ENCODE measurements at regions not wholly inside any gene's neighbourhood (a gene's known extent, or its start where the extent isn't known, plus 50 kb on each side); places are given as distances from the start of the nearest gene placed in this dataset.
"Not testable (repeated sequence)": the region's sequence is repeated elsewhere in the genome, so short reads cannot be mapped to it uniquely, and the experiment has no call there.

GRCh38 chr4:151595629-151596028 lies 165.2 kb downstream of the GATB start:
- not testable (repeated sequence) for DNase-seq (ENCODE audit: low read depth); H3K4me3 ChIP-seq (ENCODE audit: low read depth, low read length)

GRCh38 chr4:151597691-151598090 lies 163.1 kb downstream of the GATB start:
- not testable (repeated sequence) for H3K4me3 ChIP-seq (ENCODE audit: low read depth, low read length); DNase-seq (ENCODE audit: low read depth)

GRCh38 chr4:151599863-151600262 lies 160.9 kb downstream of the GATB start:
- no peak overlapping the region for H3K4me3 ChIP-seq (ENCODE audit: low read depth, low read length)
- peak; percentile 27 for DNase-seq (ENCODE audit: low read depth)

- no peak overlapping the region for H3K4me3 ChIP-seq (ENCODE audit: low read depth, low read length)
- DNase-seq (ENCODE audit: low read depth), result no peak
Observed at GRCh38 chr4:151600432-151600831, 160.4 kb downstream of the GATB start.

GRCh38 chr4:151603377-151603776 lies 157.4 kb downstream of the GATB start:
- no peak overlapping the region for H3K4me3 ChIP-seq (ENCODE audit: low read depth, low read length)
- no peak for DNase-seq (ENCODE audit: low read depth)

GRCh38 chr4:151604238-151604637 lies 156.6 kb downstream of the GATB start:
- DNase-seq (ENCODE audit: low read depth), result peak; percentile 4
- H3K4me3 ChIP-seq (ENCODE audit: low read depth, low read length), result no peak overlapping the region

- no peak for DNase-seq (ENCODE audit: low read depth)
- no peak overlapping the region for H3K4me3 ChIP-seq (ENCODE audit: low read depth, low read length)
Observed at GRCh38 chr4:151605215-151605614, 155.6 kb downstream of the GATB start.

- H3K4me3 ChIP-seq (ENCODE audit: low read depth, low read length), result no peak overlapping the region
- no peak for DNase-seq (ENCODE audit: low read depth)
Observed at GRCh38 chr4:151606061-151606460, 154.7 kb downstream of the GATB start.

- H3K4me3 ChIP-seq (ENCODE audit: low read depth, low read length), result no peak overlapping the region
- no peak for DNase-seq (ENCODE audit: low read depth)
Observed at GRCh38 chr4:151610229-151610628, 150.6 kb downstream of the GATB start.

GRCh38 chr4:151611960-151612359 lies 148.8 kb downstream of the GATB start:
- DNase-seq (ENCODE audit: low read depth), result no peak
- H3K4me3 ChIP-seq (ENCODE audit: low read depth, low read length), result no peak overlapping the region

- no peak overlapping the region for H3K4me3 ChIP-seq (ENCODE audit: low read depth, low read length)
- no peak for DNase-seq (ENCODE audit: low read depth)
Observed at GRCh38 chr4:151613290-151613689, 147.5 kb downstream of the GATB start.

GRCh38 chr4:151614561-151614960 lies 146.2 kb downstream of the GATB start:
- H3K4me3 ChIP-seq (ENCODE audit: low read depth, low read length), result no peak overlapping the region
- no peak for DNase-seq (ENCODE audit: low read depth)

- no peak overlapping the region for H3K4me3 ChIP-seq (ENCODE audit: low read depth, low read length)
- no peak for DNase-seq (ENCODE audit: low read depth)
Observed at GRCh38 chr4:151618858-151619257, 141.9 kb downstream of the GATB start.

- DNase-seq (ENCODE audit: low read depth), result no peak
- no peak overlapping the region for H3K4me3 ChIP-seq (ENCODE audit: low read depth, low read length)
Observed at GRCh38 chr4:151620066-151620465, 140.7 kb downstream of the GATB start.

Measured in skeletal muscle cell (primary cell).